Stimulated activated CD8-positive, alpha-beta memory T cell treated with anti-CD3 and anti-CD28 coated beads, Interleukin-12 subunit alpha, Interleukin-12 subunit beta, amount 100 ng/mL, for 1 hour (primary cell): ENCODE measurements at regions not wholly inside any gene's neighbourhood (a gene's known extent, or its start where the extent isn't known, plus 50 kb on each side); places are given as distances from the start of the nearest gene placed in this dataset.

Experiments used
- DNase-seq: peaks from one replicate; pipeline ENCODE4 v3.0.0-alpha.2; 2020; ENCODE audit warnings: low read depth

- no peak for DNase-seq
Observed at GRCh38 chr15:98455904-98456303, 192.4 kb upstream of the IGF1R start.

- DNase-seq: no peak
Observed at GRCh38 chr15:98476559-98476958, 171.8 kb upstream of the IGF1R start.

- no peak for DNase-seq
Observed at GRCh38 chr15:98480844-98481243, 167.5 kb upstream of the IGF1R start.

GRCh38 chr15:98483575-98484130, 164.7 kb upstream of the IGF1R start:
- DNase-seq: no peak

- DNase-seq: no peak
Observed at GRCh38 chr15:98484914-98485313, 163.4 kb upstream of the IGF1R start.

GRCh38 chr15:98485451-98485850, 162.9 kb upstream of the IGF1R start:
- no peak for DNase-seq

- no peak for DNase-seq
Observed at GRCh38 chr15:98493966-98494511, 154.3 kb upstream of the IGF1R start.

- no peak for DNase-seq
Observed at GRCh38 chr15:98501192-98501591, 147.1 kb upstream of the IGF1R start.

GRCh38 chr15:98501632-98502031, 146.7 kb upstream of the IGF1R start:
- no peak for DNase-seq

GRCh38 chr15:98503970-98504369, 144.4 kb upstream of the IGF1R start:
- no peak for DNase-seq

- no peak for DNase-seq
Observed at GRCh38 chr15:98504998-98505397, 143.3 kb upstream of the IGF1R start.

GRCh38 chr15:98505611-98506031, 142.7 kb upstream of the IGF1R start:
- no peak for DNase-seq

GRCh38 chr15:98506172-98506571, 142.2 kb upstream of the IGF1R start:
- DNase-seq: no peak

- DNase-seq: no peak
Observed at GRCh38 chr15:98506711-98507110, 141.6 kb upstream of the IGF1R start.

- DNase-seq: no peak
Observed at GRCh38 chr15:98513428-98513986, 134.8 kb upstream of the IGF1R start.

- no peak for DNase-seq
Observed at GRCh38 chr15:98514034-98514622, 134.2 kb upstream of the IGF1R start.

GRCh38 chr15:98518823-98519561, 129.3 kb upstream of the IGF1R start:
- DNase-seq: peak; percentile 20

GRCh38 chr15:98519767-98520550, 128.4 kb upstream of the IGF1R start:
- DNase-seq: no peak

GRCh38 chr15:98522127-98522526, 126.2 kb upstream of the IGF1R start:
- no peak for DNase-seq

- DNase-seq: no peak
Observed at GRCh38 chr15:98523912-98524662, 124.3 kb upstream of the IGF1R start.
